NCI-H1930 (cell line): ENCODE measurements at regions not wholly inside any gene's neighbourhood (a gene's known extent, or its start where the extent isn't known, plus 50 kb on each side); places are given as distances from the start of the nearest gene placed in this dataset.

Experiments used
- DNase-seq, 2 experiments: peaks; one replicate each; lab custom pipeline; 2025; lab: John Stamatoyannopoulos, UW

GRCh38 chr2:2569306-2569705 lies 238.2 kb upstream of the MYT1L start:
- DNase-seq = no peak

DNA sequence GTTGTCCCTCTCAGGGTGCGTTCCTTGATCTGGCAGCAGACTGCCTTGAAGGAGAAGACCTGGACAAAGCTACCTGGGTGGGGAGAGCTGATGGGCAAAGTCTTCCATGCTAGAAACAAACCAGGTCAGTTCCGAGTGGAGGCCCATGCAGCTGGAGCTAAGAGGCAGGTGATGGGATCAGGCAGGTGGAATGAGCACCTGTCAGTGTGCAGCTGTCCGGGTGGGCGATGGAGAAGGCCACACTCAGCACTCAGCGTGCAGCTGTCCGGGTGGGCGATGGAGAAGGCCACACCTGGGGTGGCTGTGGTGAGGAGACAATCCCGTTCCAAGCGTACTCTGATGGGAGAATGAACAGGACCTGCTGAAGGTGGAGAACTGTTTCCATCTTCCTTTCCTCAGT lies 237.3 kb upstream of the MYT1L start:
- DNase-seq = no peak

DNA sequence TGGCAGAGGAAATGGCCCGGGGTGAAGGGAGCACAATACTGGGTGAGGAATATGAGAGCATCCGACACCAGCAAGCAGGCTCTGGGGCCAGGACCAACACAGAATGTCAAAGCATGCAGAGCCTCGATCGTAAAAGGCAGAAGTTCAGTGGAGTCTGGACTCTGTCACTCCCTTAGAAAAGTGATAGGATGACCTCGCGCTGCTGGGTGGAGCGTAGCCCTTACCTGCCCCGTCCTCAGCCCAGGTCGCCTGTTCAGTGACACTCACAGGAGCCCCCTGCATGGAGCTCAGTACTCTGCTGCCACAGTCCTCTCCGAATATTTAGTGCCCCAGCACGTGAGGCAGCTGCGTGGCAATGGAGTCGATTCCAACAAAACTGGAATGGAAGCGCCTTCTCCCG lies 236.7 kb upstream of the MYT1L start:
- DNase-seq = no peak

DNA sequence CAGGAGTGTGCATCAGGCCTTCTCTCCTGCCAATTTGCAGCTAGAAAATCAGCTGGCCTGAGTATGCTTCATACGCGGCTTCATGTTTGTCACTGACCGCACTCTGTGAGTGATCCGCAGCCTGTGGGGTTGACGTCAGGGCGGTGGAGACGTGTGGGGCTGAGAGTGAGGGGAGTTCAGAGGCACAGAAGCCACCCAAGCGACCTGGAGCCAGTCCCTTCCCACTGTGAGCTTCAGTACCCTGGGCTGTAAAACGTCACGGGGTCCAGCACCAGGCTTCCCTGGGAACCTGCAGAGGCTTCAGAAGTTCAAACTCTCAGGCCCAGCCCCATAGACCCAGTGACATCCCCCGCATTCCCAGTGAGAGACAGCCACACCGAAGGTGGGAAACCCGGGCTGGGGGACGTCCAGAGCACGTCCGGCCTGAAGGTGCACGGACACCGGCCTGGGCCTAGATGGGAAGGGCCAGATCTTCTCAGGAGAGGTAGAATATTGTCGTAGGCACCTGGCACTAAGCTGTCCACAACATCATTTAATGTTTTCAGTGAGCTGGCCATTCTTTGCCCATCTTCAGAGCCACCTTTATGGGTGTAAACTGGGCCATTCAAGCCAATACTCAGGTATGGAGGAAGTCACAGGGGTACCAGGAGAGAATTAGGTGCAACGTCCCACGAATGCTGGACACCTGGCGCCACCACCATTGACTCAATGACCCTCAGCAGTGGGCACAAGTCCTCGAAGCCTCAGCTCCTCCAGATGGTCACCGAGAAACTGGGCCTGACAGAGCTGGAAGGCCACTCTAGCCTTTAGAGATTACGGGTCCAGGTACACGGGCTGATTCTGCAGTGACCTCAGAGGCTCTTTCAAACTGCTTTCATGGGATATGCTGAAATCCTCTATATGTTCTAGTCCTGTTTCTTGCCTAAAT lies 235.6 kb upstream of the MYT1L start:
- DNase-seq = no peak

GRCh38 chr2:2565671-2566070 lies 234.6 kb upstream of the MYT1L start:
- DNase-seq = no peak

- DNase-seq = no peak
Measured at GRCh38 chr2:2564300-2565078, 233.4 kb upstream of the MYT1L start.

- DNase-seq = no peak
Measured at GRCh38 chr2:2563309-2563860, 232.3 kb upstream of the MYT1L start.

- no peak for DNase-seq
Measured at GRCh38 chr2:2562867-2563266, 231.8 kb upstream of the MYT1L start.

DNA sequence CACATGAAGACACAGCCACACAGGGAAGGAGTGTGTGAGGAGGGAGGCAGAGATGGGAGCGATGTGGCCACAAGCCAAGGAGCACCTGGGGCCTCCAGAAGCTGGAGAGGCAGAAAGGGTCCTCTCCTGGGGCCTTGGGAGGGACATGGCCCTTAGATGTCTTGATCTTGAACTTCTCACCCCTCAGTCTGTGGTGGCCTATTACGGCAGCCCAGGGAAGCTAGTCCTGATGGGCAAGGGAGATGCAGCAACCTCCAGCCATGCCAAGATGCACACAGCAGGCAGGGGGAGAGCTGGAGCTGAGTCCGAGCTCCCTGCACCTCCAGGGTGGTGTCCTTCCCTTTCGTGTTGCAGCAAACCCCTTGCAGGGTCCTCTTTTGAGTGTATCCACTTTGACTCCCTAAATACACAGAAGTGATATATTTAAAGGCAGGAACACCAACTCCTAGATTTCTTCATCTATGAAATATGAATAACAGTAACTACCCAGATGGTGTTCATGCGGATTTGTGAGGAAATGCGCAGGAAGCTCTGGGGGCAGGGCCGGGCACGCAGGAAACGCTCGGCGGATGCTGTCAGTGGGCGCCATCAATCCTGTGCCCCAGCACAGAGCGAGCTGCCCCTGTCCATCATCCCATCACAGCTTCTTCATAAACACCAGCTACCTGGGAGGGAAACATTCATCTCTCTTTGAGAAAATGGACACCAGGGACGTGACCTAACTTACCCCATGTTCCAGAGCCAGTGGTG lies 230.4 kb upstream of the MYT1L start:
- no peak for DNase-seq

DNA sequence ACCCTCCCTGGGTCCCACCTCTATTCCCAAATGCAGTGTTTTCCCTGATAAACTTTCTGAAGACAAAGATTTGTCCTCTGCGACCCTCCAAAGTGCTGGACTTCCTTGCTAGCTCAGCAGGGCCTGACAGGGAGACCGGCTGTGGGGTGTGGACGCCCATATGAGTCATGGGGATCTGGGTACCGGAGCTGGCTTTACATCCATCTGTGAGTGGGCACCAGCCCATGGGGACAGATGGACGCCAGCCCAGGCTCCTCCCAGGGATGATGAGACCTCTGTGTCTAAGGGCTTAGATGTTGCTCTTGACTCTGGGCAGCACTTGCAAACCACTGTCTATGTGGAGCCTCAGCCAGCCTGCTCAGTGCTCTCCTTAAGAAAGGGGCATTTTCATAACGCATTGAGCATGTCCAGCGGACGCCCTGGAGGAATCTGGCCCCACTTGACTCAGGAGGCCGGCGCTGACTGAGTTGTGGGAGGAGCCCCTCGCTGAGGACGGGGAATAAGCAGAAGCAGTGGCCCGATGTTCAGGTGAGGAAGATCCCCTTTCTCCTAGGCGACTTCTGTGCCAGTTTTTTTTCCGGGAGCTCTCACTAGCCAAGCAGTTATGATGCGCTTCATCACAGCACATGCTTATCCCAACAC lies 229.4 kb upstream of the MYT1L start:
- no peak for DNase-seq

DNA sequence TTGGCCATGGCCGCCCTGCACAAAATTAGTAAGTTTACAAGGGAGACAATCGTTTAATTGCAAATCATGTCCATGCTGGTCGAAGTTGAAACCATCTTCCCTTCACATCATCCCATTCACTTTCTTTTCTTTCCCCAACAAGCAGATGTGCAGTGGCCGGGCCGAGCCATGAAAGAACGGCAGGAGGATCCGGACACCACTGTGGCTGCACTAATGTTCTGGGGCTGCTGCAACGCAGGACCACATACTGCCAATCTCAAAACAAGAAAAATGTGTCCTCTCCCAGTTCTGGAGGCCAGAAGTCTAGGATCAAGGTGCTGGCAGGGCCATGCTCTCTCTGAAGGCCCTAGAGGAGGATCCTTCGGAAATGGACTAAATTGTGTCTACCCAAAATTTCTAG lies 227.4 kb upstream of the MYT1L start:
- DNase-seq = no peak

DNA sequence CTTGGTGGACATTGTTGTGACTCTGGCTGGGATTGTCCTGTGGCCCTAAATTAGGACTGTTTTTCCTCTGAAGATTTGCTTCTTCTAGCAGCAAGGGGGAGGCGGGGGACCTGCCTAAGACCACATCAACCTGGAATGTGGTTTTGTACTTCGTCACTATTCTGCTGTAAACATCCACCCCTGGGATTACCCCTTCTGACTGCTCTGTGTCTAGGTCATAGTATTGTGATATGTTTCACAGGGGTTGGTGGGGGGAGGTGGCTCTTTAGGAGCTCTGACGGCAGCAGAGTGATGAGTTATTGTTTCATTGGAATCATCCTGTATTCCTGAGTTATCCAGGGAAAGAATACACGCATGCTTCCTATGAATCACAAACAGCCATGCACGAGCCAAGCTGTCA lies 226.4 kb upstream of the MYT1L start:
- DNase-seq = no peak

GRCh38 chr2:2550856-2551255 lies 219.8 kb upstream of the MYT1L start:
- DNase-seq = no peak

- DNase-seq = no peak
Measured at GRCh38 chr2:2547911-2548310, 216.8 kb upstream of the MYT1L start.

GRCh38 chr2:2547451-2547850 lies 216.4 kb upstream of the MYT1L start:
- DNase-seq = no peak

DNA sequence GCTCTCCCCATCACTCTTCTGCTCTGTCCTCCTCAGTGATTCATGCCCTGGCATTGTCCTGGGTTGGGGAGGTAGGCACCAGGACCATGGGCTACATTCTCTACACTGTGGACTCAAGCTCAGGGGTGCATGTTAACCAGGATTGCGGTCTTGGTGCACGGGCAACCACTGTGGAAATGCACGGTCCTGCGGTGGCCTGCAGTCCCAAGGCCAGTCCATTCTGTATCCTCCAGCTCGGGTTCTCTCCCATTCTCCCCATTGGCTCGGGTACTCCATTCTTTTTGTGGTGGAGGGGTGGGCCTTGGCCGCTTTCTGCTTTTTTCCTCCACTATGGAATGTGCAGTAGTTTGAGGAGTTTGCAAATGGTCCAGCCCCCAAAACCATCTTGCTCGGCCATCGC lies 215.0 kb upstream of the MYT1L start:
- no peak for DNase-seq

GRCh38 chr2:2542966-2543611 lies 212.0 kb upstream of the MYT1L start:
- peak; percentile 34 for DNase-seq

GRCh38 chr2:2542316-2542715 lies 211.2 kb upstream of the MYT1L start:
- DNase-seq = no peak

DNA sequence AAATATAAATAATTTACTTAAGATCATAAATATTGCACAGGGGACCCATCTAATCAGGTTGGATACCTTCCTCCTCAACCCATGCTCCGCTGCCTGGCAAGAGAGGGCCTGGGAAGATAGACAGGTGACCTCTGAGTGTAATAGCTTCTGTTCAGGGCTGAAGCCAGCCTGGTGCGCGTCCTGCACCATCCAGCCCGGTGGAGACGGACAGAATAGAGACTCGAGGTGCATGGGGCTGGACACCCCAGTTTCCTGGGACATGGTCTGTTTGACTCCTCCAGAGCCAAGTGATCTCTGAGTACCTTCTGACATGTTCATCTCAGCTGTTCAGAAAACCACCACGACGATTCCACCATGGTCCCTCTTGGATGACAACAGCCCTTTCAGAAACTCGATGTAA lies 209.3 kb upstream of the MYT1L start:
- DNase-seq = no peak

DNA sequence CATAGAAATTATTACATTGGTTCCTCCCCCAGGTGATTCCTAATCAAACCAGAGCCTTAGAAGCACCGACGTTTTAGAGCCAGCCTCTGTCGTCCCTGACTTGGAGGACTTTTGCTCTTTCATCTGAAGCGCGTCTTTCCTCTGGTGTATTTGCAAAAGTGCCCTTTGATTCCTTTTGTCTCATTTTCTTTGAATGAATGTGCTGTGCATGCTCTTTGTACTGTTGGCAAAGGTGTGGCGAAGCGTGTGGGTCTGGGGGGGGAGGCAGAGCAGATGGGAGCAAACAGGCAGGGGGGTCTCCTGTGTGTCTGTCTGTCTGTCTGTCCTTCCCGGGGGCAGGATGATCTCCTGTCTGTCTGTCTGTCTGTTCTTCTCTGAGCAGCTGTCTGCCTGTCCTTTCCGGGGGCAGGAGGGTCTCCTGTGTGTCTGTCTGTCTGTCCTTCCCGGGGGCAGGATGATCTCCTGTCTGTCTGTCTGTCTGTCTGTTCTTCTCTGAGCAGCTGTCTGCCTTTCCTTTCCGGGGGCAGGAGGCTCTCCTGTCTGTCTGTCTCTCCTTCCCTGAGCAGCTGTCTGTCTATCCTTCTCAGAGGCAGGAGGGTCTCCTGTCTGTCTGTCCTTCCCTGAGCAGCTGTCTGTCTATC lies 205.5 kb upstream of the MYT1L start:
- DNase-seq = no peak

GRCh38 chr2:2530334-2530733 lies 199.3 kb upstream of the MYT1L start:
- no peak for DNase-seq
